Right lobe of liver (tissue), 6 donors: ENCODE measurements at regions not wholly inside any gene's neighbourhood (a gene's known extent, or its start where the extent isn't known, plus 50 kb on each side); places are given as distances from the start of the nearest gene placed in this dataset.

Experiments
- ATAC-seq, 4 donors: fragments of 200-7000 bp; cut with Tn5 transposase; one replicate each; pipeline ENCODE4 v1.9.1; 2020; ENCODE audit warnings: mild to moderate bottlenecking in 4 of 4, moderate library complexity in 4 of 4
- DNase-seq, 3 donors: peaks; one replicate each; pipeline ENCODE4 v3.0.0-alpha.2; 2020
- H3K27ac ChIP-seq, 3 donors: fragments of 200-600 bp; one replicate each; pipeline ENCODE4 v1.8.0; 2022
- H3K27me3 ChIP-seq, 2 donors: fragments of 200-600 bp; one replicate each; pipeline ENCODE4 v1.8.0; 2022
- H3K36me3 ChIP-seq, 4 donors: fragments of 200-600 bp; sonication (generic) in 1 of 4; one replicate each; pipeline versions ENCODE4 v1.5.1 to v1.8.0; 2017 to 2022; ENCODE audit warnings: control low read depth in 1 of 4
- H3K4me1 ChIP-seq, 4 donors: fragments of 200-600 bp; sonication (generic) in 1 of 4; one replicate each; pipeline versions ENCODE4 v1.5.1 to v1.8.0; 2017 to 2022; ENCODE audit warnings: control low read depth in 1 of 4
- H3K4me3 ChIP-seq, 3 donors: fragments of 200-600 bp; one replicate each; pipeline ENCODE4 v1.8.0; 2022
- H3K9me3 ChIP-seq, 4 donors: fragments of 200-600 bp; sonication (generic) in 1 of 4; one replicate each; pipeline versions ENCODE4 v1.5.1 to v1.8.0; 2017 to 2022; ENCODE audit warnings: control low read depth in 1 of 4
- CTCF ChIP-seq, 4 donors: fragments of 200-600 bp in 3 of 4; fragments of 450-650 bp in 1 of 4; IDR thresholded peaks; one replicate each; pipeline versions ENCODE4 v1.5.1 to v1.8.0; 2016 to 2022; ENCODE audit warnings: antibody characterized with exemption in 4 of 4, mild to moderate bottlenecking in 2 of 4
- POLR2A ChIP-seq: fragments of 450-650 bp; IDR thresholded peaks from one replicate; pipeline ENCODE4 v1.6.1; 2017; ENCODE audit warnings: antibody characterized with exemption, mild to moderate bottlenecking
- WGBS: methylation state at CpG from one replicate; pipeline ENCODE4 v1.1.6; 2018; ENCODE audit warnings: low coverage, low lambda C conversion rate; ENCODE audit not compliant: insufficient coverage; ENCODE audit errors: missing lambda C conversion rate; 5-methylcytosine and 5-hydroxymethylcytosine counted together
- intact Hi-C, 2 donors: fragments of 100-400 bp; cut with DNase I; formaldehyde crosslinking; loops; one replicate each; pipeline versions ENCODE4 v1.11.2 to v1.14.1; 2022
- donor health status: DM: no; HTN: yes; CAD: no.
- donor health status: DM: no; HTN: no; CAD: no.
- donor health status: DM: no; HTN: no; CAD: no.
- donor health status: DM: no; HTN: yes; CAD: no.
- donor health status: DM: no; HTN: yes; CAD: no.

GRCh38 chr14:97624985-97625384 is 827.8 kb downstream of the VRK1 start:
- Histone ChIP-seq H3K4me1 (no peaks in the 10 kb centered on the region), H3K27me3 (no peaks in the 10 kb centered on the region), H3K9me3 (no peaks in the 10 kb centered on the region), H3K36me3 (no peaks in the 10 kb centered on the region), H3K4me3 (no peak overlapping the region), H3K27ac (no peak overlapping the region)
- DNase-seq = no peak
- no peak for ATAC-seq
- intact Hi-C loops = no loop called here
- WGBS = 71% methylated on average over 1 of the region's 1 CpG
- no peak for TF ChIP-seq CTCF (IDR thresholded peaks at IDR 0.05)
- no peak for TF ChIP-seq POLR2A

GRCh38 chr14:97625477-97625876 is 828.3 kb downstream of the VRK1 start:
- TF ChIP-seq POLR2A (no peak), CTCF (IDR thresholded peaks at IDR 0.05) (no peak)
- DNase-seq (no peak), ATAC-seq (no peak)
- no peaks in the 10 kb centered on the region for H3K9me3 ChIP-seq
- H3K4me3 ChIP-seq = no peak overlapping the region
- H3K4me1 ChIP-seq = no peaks in the 10 kb centered on the region
- intact Hi-C loops = no loop called here
- no peaks in the 10 kb centered on the region for H3K36me3 ChIP-seq
- no peak overlapping the region for H3K27ac ChIP-seq
- H3K27me3 ChIP-seq = no peaks in the 10 kb centered on the region
- WGBS = 27% methylated on average over 3 of the region's 3 CpGs

- Histone ChIP-seq H3K27ac (no peak overlapping the region), H3K27me3 (no peaks in the 10 kb centered on the region), H3K9me3 (no peaks in the 10 kb centered on the region), H3K4me1 (no peaks in the 10 kb centered on the region), H3K36me3 (no peaks in the 10 kb centered on the region), H3K4me3 (no peak overlapping the region)
- no peak for TF ChIP-seq CTCF (IDR thresholded peaks at IDR 0.05)
- TF ChIP-seq POLR2A = no peak
- no peak for ATAC-seq
- WGBS = 48% methylated on average over 4 of the region's 4 CpGs
- DNase-seq = no peak
- intact Hi-C loops = no loop called here
Observed at GRCh38 chr14:97626088-97626487, 828.9 kb downstream of the VRK1 start.

GRCh38 chr14:97630249-97630648 is 833.1 kb downstream of the VRK1 start:
- 55% methylated on average over 5 of the region's 5 CpGs for WGBS
- TF ChIP-seq CTCF (IDR thresholded peaks at IDR 0.05) (no peak), POLR2A (no peak)
- Histone ChIP-seq H3K4me3 (no peak overlapping the region), H3K4me1 (no peaks in the 10 kb centered on the region), H3K9me3 (no peaks in the 10 kb centered on the region), H3K27ac (no peak overlapping the region), H3K27me3 (no peaks in the 10 kb centered on the region), H3K36me3 (no peaks in the 10 kb centered on the region)
- intact Hi-C loops = no loop called here
- DNase-seq (no peak), ATAC-seq (no peak)

- no peak for ATAC-seq
- no peaks in the 10 kb centered on the region for H3K36me3 ChIP-seq
- no peaks in the 10 kb centered on the region for H3K27me3 ChIP-seq
- TF ChIP-seq CTCF (IDR thresholded peaks at IDR 0.05) (no peak), POLR2A (no peak)
- no peak overlapping the region for H3K4me3 ChIP-seq
- no peak for DNase-seq
- H3K27ac ChIP-seq = no peak overlapping the region
- H3K4me1 ChIP-seq = no peaks in the 10 kb centered on the region
- WGBS = 39% methylated on average over 2 of the region's 4 CpGs
- intact Hi-C loops = no loop called here
- no peaks in the 10 kb centered on the region for H3K9me3 ChIP-seq
Observed at GRCh38 chr14:97633131-97633738, 836.1 kb downstream of the VRK1 start.
